Right lobe of liver (tissue), 4 donors: ENCODE measurements at regions not wholly inside any gene's neighbourhood (a gene's known extent, or its start where the extent isn't known, plus 50 kb on each side); places are given as distances from the start of the nearest gene placed in this dataset.

Experiments used
- POLR2A ChIP-seq: fragments of 450-650 bp; IDR thresholded peaks from one replicate; pipeline ENCODE4 v1.6.1; 2017; ENCODE audit warnings: antibody characterized with exemption, mild to moderate bottlenecking
- TF ChIP-seq, protein P1 (sequence below), 4 donors: fragments of 200-600 bp in 3 of 4; fragments of 450-650 bp in 1 of 4; IDR thresholded peaks; one replicate each; pipeline versions ENCODE4 v1.5.1 to v1.8.0; 2016 to 2022; ENCODE audit warnings: antibody characterized with exemption in 4 of 4, mild to moderate bottlenecking in 2 of 4
- donor health status: DM: no; HTN: no; CAD: no.
- donor health status: DM: no; HTN: no; CAD: no.
- donor health status: DM: no; HTN: yes; CAD: no.

DNA sequence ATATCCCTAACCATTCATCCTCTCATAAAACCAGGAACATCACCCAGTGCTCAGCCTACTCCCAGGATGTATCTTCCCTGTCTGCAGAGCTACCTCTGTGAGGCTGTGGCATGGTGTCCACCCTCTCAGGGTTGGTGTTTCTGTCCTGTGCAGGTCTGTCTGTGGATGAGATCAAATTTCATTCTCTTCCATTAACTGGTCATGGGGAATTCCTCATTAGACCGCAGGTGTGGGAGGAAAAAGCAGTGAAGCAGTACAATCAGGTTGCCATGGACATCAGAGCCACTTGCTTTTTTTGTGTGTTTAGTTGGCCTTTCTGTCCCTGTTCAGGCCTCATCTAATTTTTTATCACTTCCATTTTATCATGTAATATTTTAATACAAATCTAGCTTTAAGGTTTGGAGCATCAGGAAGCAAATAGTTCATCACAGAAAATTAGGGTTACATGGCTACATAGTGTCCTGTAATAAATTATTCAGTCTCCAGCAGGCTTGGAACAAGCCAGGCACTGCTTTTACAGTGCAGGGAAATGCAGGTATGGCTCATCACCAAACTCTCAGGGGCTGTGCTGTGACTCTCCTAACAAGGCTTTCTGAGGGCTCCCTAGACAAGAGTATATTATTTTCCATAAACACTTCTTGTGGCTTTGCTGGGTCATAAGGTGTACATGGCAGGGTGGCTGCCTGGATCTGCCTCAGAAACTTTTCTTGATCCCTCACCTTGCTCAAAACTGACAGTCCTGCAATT, 594.9 kb upstream of the IGFBP3 start:
- TF ChIP-seq, protein P1, sequence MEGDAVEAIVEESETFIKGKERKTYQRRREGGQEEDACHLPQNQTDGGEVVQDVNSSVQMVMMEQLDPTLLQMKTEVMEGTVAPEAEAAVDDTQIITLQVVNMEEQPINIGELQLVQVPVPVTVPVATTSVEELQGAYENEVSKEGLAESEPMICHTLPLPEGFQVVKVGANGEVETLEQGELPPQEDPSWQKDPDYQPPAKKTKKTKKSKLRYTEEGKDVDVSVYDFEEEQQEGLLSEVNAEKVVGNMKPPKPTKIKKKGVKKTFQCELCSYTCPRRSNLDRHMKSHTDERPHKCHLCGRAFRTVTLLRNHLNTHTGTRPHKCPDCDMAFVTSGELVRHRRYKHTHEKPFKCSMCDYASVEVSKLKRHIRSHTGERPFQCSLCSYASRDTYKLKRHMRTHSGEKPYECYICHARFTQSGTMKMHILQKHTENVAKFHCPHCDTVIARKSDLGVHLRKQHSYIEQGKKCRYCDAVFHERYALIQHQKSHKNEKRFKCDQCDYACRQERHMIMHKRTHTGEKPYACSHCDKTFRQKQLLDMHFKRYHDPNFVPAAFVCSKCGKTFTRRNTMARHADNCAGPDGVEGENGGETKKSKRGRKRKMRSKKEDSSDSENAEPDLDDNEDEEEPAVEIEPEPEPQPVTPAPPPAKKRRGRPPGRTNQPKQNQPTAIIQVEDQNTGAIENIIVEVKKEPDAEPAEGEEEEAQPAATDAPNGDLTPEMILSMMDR (IDR thresholded peaks at IDR 0.05): no peak
- TF ChIP-seq POLR2A: no peak
